PC-3 (cell line): ENCODE measurements at regions not wholly inside any gene's neighbourhood (a gene's known extent, or its start where the extent isn't known, plus 50 kb on each side); places are given as distances from the start of the nearest gene placed in this dataset.

ENCODE experiments used
- ATAC-seq: fragments of 200-7000 bp; cut with Tn5 transposase; 2 replicates; pipeline ENCODE4 v1.9.1; 2020; ENCODE audit warnings: mild to moderate bottlenecking, moderate library complexity
- BruUV-seq: library from RNA; stranded (reverse); fragments of 400-500 nt; replicated peaks from 2 replicates; lab custom pipeline; 2021; lab: Mats Ljungman, UMichigan
- CTCF ChIA-PET: fragments of 300-600 bp; sonication (Branson Sonifier 250); formaldehyde crosslinking; loops from one replicate; lab custom pipeline; 2022; ENCODE audit warnings: antibody characterized with exemption; lab: Charles Lee
- POLR2A ChIA-PET: fragments of 300-600 bp; sonication (Branson Sonifier 250); formaldehyde crosslinking; loops from one replicate; lab custom pipeline; 2022; ENCODE audit warnings: antibody characterized with exemption; ENCODE audit not compliant: unreplicated experiment; lab: Charles Lee
- DNase-seq: peaks from one replicate; pipeline ENCODE4 v3.0.0-alpha.2; 2015
- H2AFZ ChIP-seq: fragments of 300-600 bp; sonication (generic); 2 replicates; pipeline ENCODE4 v1.6.0; 2016; ENCODE audit warnings: antibody characterized with exemption, low read length
- H3F3A ChIP-seq: fragments of 300-600 bp; sonication (generic); one replicate; pipeline ENCODE4 v1.6.0; 2017; ENCODE audit warnings: antibody characterized with exemption, low read length, control low read depth, mild to moderate bottlenecking; ENCODE audit not compliant: unreplicated experiment
- H3K27ac ChIP-seq: fragments of 300-600 bp; sonication (generic); 2 replicates; pipeline ENCODE4 v1.5.1; 2016; ENCODE audit warnings: mild to moderate bottlenecking, low read length
- H3K27me3 ChIP-seq: fragments of 300-600 bp; sonication (generic); 2 replicates; pipeline ENCODE4 v1.6.1; 2016; ENCODE audit warnings: low read length, mixed read lengths
- H3K36me3 ChIP-seq: fragments of 300-600 bp; sonication (generic); 2 replicates; pipeline ENCODE4 v1.6.1; 2016; ENCODE audit warnings: low read depth, mixed run types, low read length, mixed read lengths
- H3K4me1 ChIP-seq: fragments of 300-600 bp; sonication (generic); 2 replicates; pipeline ENCODE4 v1.5.1; 2016; ENCODE audit warnings: low read length; ENCODE audit not compliant: insufficient read depth
- H3K4me2 ChIP-seq: fragments of 300-600 bp; sonication (generic); 2 replicates; pipeline ENCODE4 v1.6.0; 2016; ENCODE audit warnings: low read length
- H3K4me3 ChIP-seq: fragments of 300-600 bp; sonication (generic); 2 replicates; pipeline ENCODE4 v1.5.1; 2016; ENCODE audit warnings: mild to moderate bottlenecking, low read length, mixed read lengths
- H3K79me2 ChIP-seq: fragments of 300-600 bp; sonication (generic); 2 replicates; pipeline ENCODE4 v1.6.1; 2017; ENCODE audit warnings: low read length, mixed read lengths
- H3K9ac ChIP-seq: fragments of 300-600 bp; sonication (generic); 2 replicates; pipeline ENCODE4 v1.6.0; 2016; ENCODE audit warnings: mild to moderate bottlenecking, low read length
- H3K9me2 ChIP-seq: fragments of 300-600 bp; sonication (generic); replicated peaks from 2 replicates; pipeline ENCODE4 v1.6.1; 2016; ENCODE audit warnings: mixed run types, low read length, mixed read lengths
- H3K9me3 ChIP-seq: fragments of 300-600 bp; sonication (generic); 2 replicates; pipeline ENCODE4 v1.6.1; 2016; ENCODE audit warnings: low read length, mixed read lengths
- H4K20me1 ChIP-seq: fragments of 300-600 bp; sonication (generic); 2 replicates; pipeline ENCODE4 v1.6.1; 2016; ENCODE audit warnings: low read length, mixed read lengths
- CTCF ChIP-seq: fragments of 300-600 bp; sonication (generic); conservative IDR thresholded peaks from 2 replicates; pipeline ENCODE4 v1.5.1; 2017; ENCODE audit warnings: antibody characterized with exemption, low read depth, mild to moderate bottlenecking, low read length
- EZH2 ChIP-seq: fragments of 300-600 bp; sonication (generic); IDR thresholded peaks from one replicate; pipeline ENCODE4 v1.6.1; 2017; ENCODE audit warnings: antibody characterized with exemption, mild to moderate bottlenecking, low read length; ENCODE audit not compliant: unreplicated experiment
- EZH2phosphoT487 ChIP-seq: fragments of 300-600 bp; sonication (generic); IDR thresholded peaks from 2 replicates; pipeline ENCODE4 v1.6.1; 2018; ENCODE audit warnings: mild to moderate bottlenecking, antibody characterized with exemption, low read length, borderline replicate concordance
- intact Hi-C: fragments of 100-400 bp; cut with micrococcal nuclease; formaldehyde crosslinking; loops from 2 replicates; pipeline ENCODE4 v1.9.0; 2023

DNA sequence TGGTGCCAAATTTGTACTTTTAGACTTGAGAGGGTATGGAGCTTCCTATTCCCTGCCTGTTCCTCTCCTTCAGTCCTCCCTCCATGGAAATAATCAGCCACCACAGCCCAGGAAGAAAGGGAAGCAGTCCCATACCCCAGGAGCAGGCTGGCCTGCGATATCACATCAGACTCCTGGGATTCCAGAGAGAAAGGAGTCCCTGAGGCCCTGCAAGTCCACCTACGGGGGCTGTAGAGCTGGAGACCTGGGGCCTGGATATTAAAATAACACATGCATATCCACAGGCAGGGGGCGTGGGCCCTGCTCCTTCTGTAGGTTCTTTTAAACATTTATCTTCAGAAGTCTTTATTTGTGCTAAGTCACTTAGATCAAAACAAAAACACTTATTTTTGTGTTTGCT lies 117.2 kb downstream of the TMEM174 start:
- H4K20me1 ChIP-seq: no peaks in the 10 kb centered on the region
- no peak overlapping the region for H3K4me2 ChIP-seq
- H3K4me3 ChIP-seq: no peak overlapping the region
- H3K9me2 ChIP-seq: no peaks in the 10 kb centered on the region
- H3K9me3 ChIP-seq: no peaks in the 10 kb centered on the region
- no peak overlapping the region for H3K27ac ChIP-seq
- H3K36me3 ChIP-seq: no peaks in the 10 kb centered on the region
- no peak for ATAC-seq
- no peak for DNase-seq
- POLR2A ChIA-PET: no interaction called here
- CTCF ChIA-PET: no interaction called here
- H3K27me3 ChIP-seq: no peaks in the 10 kb centered on the region
- no peaks in the 10 kb centered on the region for H3K4me1 ChIP-seq
- H3K79me2 ChIP-seq: no peaks in the 10 kb centered on the region
- BruUV-seq: no TSS peak
- no peaks in the 10 kb centered on the region for H3F3A ChIP-seq
- no peak overlapping the region for H3K9ac ChIP-seq
- 0 out of 2 replicates have a peak, but pooled peaks have one; percentile 19 for TF ChIP-seq CTCF
- no peak for TF ChIP-seq EZH2
- H2AFZ ChIP-seq: no peak overlapping the region
- intact Hi-C loops: no loop called here

GRCh38 chr5:73288803-73289720 lies 116.1 kb downstream of the TMEM174 start:
- POLR2A ChIA-PET: no interaction called here

More at GRCh38 chr5:73288803-73289720, 116.1 kb downstream of the TMEM174 start:
- no peaks in the 10 kb centered on the region for H4K20me1 ChIP-seq
- no peaks in the 10 kb centered on the region for H3K9me2 ChIP-seq
- no peaks in the 10 kb centered on the region for H3K79me2 ChIP-seq
- no peak overlapping the region for H3K4me3 ChIP-seq
- no peaks in the 10 kb centered on the region for H3K4me1 ChIP-seq
- no peaks in the 10 kb centered on the region for H3F3A ChIP-seq
- no TSS peak for BruUV-seq
- CTCF ChIA-PET: no interaction called here
- no peak for TF ChIP-seq EZH2phosphoT487
- TF ChIP-seq CTCF: no peak
- no peak for TF ChIP-seq EZH2
- DNase-seq (no peak), ATAC-seq (no peak)
- no peaks in the 10 kb centered on the region for H3K36me3 ChIP-seq
- H3K9me3 ChIP-seq: no peaks in the 10 kb centered on the region
- H3K27me3 ChIP-seq: no peaks in the 10 kb centered on the region
- H3K4me2 ChIP-seq: no peak overlapping the region
- intact Hi-C loops: no loop called here
- H2AFZ ChIP-seq: no peak overlapping the region
- H3K9ac ChIP-seq: no peak overlapping the region
- no peak overlapping the region for H3K27ac ChIP-seq
